Gastroesophageal sphincter (tissue), 4 donors: ENCODE measurements at regions not wholly inside any gene's neighbourhood (a gene's known extent, or its start where the extent isn't known, plus 50 kb on each side); places are given as distances from the start of the nearest gene placed in this dataset.

Experiments used
- ATAC-seq: fragments of 150-250 bp; one replicate; pipeline ENCODE4 v1.9.1; 2016; ENCODE audit warnings: mild to moderate bottlenecking, moderate library complexity
- H3K27ac ChIP-seq, 4 donors: fragments of 200-600 bp; sonication (generic) in 3 of 4; 1 replicate in 3 of 4; 2 replicates in 1 of 4; pipeline ENCODE4 v1.5.1; 2016 to 2019
- H3K27me3 ChIP-seq: fragments of 200-600 bp; sonication (generic); one replicate; pipeline ENCODE4 v1.5.1; 2019
- H3K36me3 ChIP-seq, 2 donors: fragments of 200-600 bp; sonication (generic); one replicate each; pipeline ENCODE4 v1.5.1; 2019; ENCODE audit warnings: control low read depth in 1 of 2
- H3K4me1 ChIP-seq, 3 donors: fragments of 200-600 bp; sonication (generic); 1 replicate in 2 of 3; 2 replicates in 1 of 3; pipeline ENCODE4 v1.5.1; 2016 to 2019; ENCODE audit warnings: control low read depth in 2 of 3
- H3K4me3 ChIP-seq, 2 donors: fragments of 200-600 bp; sonication (generic); one replicate each; pipeline ENCODE4 v1.5.1; 2019; ENCODE audit warnings: mild to moderate bottlenecking in 1 of 2, moderate library complexity in 1 of 2
- H3K9me3 ChIP-seq, 3 donors: fragments of 200-600 bp; sonication (generic); one replicate each; pipeline ENCODE4 v1.5.1; 2017 to 2019; ENCODE audit warnings: control low read depth in 2 of 3
- EP300 ChIP-seq: sonication (generic); formaldehyde crosslinking; IDR thresholded peaks from one replicate; pipeline ENCODE4 v1.6.1; 2017; ENCODE audit warnings: antibody characterized with exemption, mild to moderate bottlenecking
- POLR2A ChIP-seq, 2 donors: fragments of 450-650 bp; IDR thresholded peaks; one replicate each; pipeline ENCODE4 v1.6.1; 2017; ENCODE audit warnings: antibody characterized with exemption in 2 of 2, mild to moderate bottlenecking in 2 of 2, moderate library complexity in 1 of 2
- POLR2AphosphoS5 ChIP-seq: sonication (generic); formaldehyde crosslinking; IDR thresholded peaks from one replicate; pipeline ENCODE4 v1.6.1; 2017; ENCODE audit warnings: antibody characterized with exemption
- WGBS, 2 donors: methylation state at CpG; one replicate each; pipeline ENCODE4 v1.1.5; 2018; ENCODE audit warnings: low coverage in 1 of 2; 5-methylcytosine and 5-hydroxymethylcytosine counted together
- TF ChIP-seq, protein P1 (sequence below), 4 experiments: fragments of 200-600 bp in 2 of 4; fragments of 450-650 bp in 2 of 4; sonication (generic) in 1 of 4; IDR thresholded peaks; one replicate each; pipeline ENCODE4 v1.5.1; 2017 to 2019; ENCODE audit warnings: antibody characterized with exemption in 4 of 4, mild to moderate bottlenecking in 2 of 4, moderate library complexity in 2 of 4

DNA sequence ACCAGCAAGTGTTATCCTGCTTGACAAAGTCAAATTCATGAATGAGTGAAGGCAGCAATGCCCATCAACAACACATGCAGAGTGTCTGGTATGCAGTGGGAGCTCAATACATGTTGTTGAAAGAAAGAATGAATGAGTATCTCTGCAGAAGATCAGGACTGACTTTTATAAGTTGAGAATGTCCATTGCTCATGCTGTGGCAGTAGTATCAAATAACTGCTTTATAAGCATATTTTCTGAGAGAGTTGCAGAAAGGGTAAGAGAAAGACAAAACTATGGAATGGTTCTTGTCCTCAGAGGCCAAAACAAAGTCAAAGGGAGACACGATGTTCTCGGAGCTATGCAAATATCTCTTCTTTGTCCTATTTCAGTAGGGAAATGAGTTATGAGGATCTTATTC, 288.7 kb downstream of the LMX1A start:
- no peaks in the 10 kb centered on the region for H3K27me3 ChIP-seq
- 69 to 86% methylated on average over 2 of the region's 2 CpGs for WGBS, 2 donors
- H3K36me3 ChIP-seq, result no peaks in the 10 kb centered on the region
- peaks cover 0 to 26% (median 7%) of the 10 kb centered on the region in 3 donors for H3K4me1 ChIP-seq
- TF ChIP-seq EP300 (no peak), POLR2A (IDR thresholded peaks at IDR 0.05) (no peak), POLR2AphosphoS5 (no peak)
- TF ChIP-seq, protein P1, sequence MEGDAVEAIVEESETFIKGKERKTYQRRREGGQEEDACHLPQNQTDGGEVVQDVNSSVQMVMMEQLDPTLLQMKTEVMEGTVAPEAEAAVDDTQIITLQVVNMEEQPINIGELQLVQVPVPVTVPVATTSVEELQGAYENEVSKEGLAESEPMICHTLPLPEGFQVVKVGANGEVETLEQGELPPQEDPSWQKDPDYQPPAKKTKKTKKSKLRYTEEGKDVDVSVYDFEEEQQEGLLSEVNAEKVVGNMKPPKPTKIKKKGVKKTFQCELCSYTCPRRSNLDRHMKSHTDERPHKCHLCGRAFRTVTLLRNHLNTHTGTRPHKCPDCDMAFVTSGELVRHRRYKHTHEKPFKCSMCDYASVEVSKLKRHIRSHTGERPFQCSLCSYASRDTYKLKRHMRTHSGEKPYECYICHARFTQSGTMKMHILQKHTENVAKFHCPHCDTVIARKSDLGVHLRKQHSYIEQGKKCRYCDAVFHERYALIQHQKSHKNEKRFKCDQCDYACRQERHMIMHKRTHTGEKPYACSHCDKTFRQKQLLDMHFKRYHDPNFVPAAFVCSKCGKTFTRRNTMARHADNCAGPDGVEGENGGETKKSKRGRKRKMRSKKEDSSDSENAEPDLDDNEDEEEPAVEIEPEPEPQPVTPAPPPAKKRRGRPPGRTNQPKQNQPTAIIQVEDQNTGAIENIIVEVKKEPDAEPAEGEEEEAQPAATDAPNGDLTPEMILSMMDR (IDR thresholded peaks at IDR 0.05), result no peak
- H3K9me3 ChIP-seq, result no peaks in the 10 kb centered on the region
- no peak overlapping the region for H3K4me3 ChIP-seq
- H3K27ac ChIP-seq, result no peak overlapping the region
- ATAC-seq, result no peak

DNA sequence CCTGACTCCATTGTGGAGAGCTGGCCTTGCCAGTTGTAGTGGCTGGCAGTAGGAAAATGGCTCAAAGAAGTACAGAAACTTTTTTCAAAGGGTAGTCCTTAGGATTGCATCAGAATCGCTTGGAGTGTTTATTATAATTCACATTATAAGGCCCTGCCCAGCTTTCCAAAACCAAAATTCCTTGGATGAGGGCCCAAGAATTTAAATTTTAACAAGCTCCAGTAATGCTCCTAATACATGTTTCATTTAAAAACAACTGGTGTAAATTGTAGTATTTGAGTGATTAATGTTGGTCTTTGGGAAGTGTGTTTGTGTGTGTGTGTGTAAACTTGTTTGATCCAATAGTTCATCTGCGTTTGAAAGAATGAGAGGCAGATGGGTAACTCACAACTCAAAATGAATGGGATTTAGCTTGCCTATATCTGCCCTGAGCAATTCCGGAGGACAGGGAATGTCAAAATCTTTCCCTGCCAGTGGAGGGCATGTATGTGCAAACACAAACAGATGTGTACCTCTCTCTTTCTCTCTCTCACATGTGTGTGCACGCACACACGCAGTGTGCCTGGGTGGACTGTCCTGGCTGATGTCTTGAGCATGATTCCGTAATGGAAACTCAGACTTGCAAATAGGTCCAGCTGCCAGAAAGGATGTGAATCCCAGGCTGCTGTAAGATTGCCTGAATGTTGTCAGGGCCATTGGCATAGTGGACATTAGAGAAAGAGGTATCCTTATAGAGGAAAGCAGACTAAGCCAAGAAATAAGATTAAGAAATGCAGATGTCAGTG, 293.1 kb downstream of the LMX1A start:
- Histone ChIP-seq H3K36me3 (no peaks in the 10 kb centered on the region), H3K27me3 (no peaks in the 10 kb centered on the region), H3K4me1 (peaks cover 0 to 29% (median 9%) of the 10 kb centered on the region in 3 donors), H3K27ac (peak overlapping the region; percentile 57 to 70 (median 66)), H3K4me3 (no peak overlapping the region), H3K9me3 (no peaks in the 10 kb centered on the region)
- TF ChIP-seq POLR2AphosphoS5 (peak; percentile 58), EP300 (no peak)
- 21 to 26% methylated on average over 6 of the region's 6 CpGs for WGBS, 2 donors
- ATAC-seq, result peak; percentile 65

DNA sequence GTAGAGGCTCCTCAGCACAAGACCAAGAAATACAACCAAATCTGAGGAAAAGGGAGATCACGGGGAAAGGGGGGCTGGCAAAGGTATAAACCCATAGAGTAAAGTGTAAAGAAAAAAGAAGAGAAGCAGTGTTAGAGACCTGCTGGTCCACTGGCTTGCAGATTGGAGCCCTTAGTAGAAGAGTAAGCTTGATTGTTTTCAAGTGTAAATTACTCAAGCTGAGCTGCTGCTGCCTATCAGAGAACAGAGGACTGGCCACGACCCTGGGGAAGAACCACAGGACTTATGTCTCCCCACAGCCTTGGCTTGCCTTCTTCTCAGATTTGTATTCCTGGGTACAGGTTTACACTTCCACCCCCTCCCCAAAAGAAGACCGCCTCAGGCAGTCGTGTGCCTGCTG, 294.2 kb downstream of the LMX1A start:
- H3K4me1 ChIP-seq, result peaks cover 0 to 29% (median 9%) of the 10 kb centered on the region in 3 donors
- no peaks in the 10 kb centered on the region for H3K9me3 ChIP-seq
- H3K27ac ChIP-seq, result peak overlapping the region; percentile 57 to 69 (median 66)
- H3K36me3 ChIP-seq, result no peaks in the 10 kb centered on the region
- no peak for ATAC-seq
- no peak overlapping the region for H3K4me3 ChIP-seq
- WGBS, 2 donors, result 58 to 67% methylated on average over 3 to 4 of the region's 4 CpGs
- TF ChIP-seq POLR2AphosphoS5 (no peak), EP300 (no peak), POLR2A (IDR thresholded peaks at IDR 0.05) (no peak)
- TF ChIP-seq, protein P1 (IDR thresholded peaks at IDR 0.05), result no peak
- no peaks in the 10 kb centered on the region for H3K27me3 ChIP-seq

- H3K27me3 ChIP-seq, result no peaks in the 10 kb centered on the region
- no peaks in the 10 kb centered on the region for H3K36me3 ChIP-seq
- H3K27ac ChIP-seq, result no peak overlapping the region
- no peak for ATAC-seq
- H3K4me3 ChIP-seq, result no peak overlapping the region
- TF ChIP-seq, protein P1 (IDR thresholded peaks at IDR 0.05), result no peak
- TF ChIP-seq POLR2AphosphoS5 (no peak), POLR2A (IDR thresholded peaks at IDR 0.05) (no peak), EP300 (no peak)
- no peaks in the 10 kb centered on the region for H3K9me3 ChIP-seq
- peaks cover 0 to 29% (median 9%) of the 10 kb centered on the region in 3 donors for H3K4me1 ChIP-seq
- 66 to 90% methylated on average over 4 to 5 of the region's 6 CpGs for WGBS, 2 donors
Observed at GRCh38 chr1:165060285-165060793, 296.2 kb downstream of the LMX1A start.

DNA sequence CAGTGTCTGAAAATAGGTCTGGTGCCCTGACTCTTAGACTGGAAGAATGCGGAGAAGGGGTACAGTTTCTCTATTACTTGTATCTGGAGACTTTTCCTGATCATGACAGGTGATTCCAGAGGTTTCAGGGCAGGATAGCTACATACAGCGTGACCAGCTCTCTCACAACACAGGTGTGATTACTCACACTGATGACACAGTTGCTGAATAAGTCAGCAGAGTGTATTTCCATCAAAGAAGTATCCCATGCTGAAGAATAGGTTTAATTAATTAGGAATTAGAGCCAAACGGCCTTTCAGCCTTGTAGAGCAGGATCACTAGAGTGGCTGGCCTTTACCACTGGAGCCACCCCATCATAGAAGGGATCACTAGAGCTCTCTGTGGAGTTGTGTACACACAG, 298.6 kb downstream of the LMX1A start:
- H3K4me3 ChIP-seq, result no peak overlapping the region
- no peaks in the 10 kb centered on the region for H3K27me3 ChIP-seq
- H3K9me3 ChIP-seq, result no peaks in the 10 kb centered on the region
- no peak for ATAC-seq
- H3K27ac ChIP-seq, result no peak overlapping the region
- TF ChIP-seq POLR2AphosphoS5 (no peak), POLR2A (IDR thresholded peaks at IDR 0.05) (no peak), EP300 (no peak)
- TF ChIP-seq, protein P1 (IDR thresholded peaks at IDR 0.05), result no peak
- WGBS, 2 donors, result 50 to 83% methylated on average over 2 to 3 of the region's 3 CpGs
- no peaks in the 10 kb centered on the region for H3K36me3 ChIP-seq
- peaks cover 0 to 28% (median 3%) of the 10 kb centered on the region in 3 donors for H3K4me1 ChIP-seq
